ENCODE measurements at regions not wholly inside any gene's neighbourhood (a gene's known extent, or its start where the extent isn't known, plus 50 kb on each side); places are given as distances from the start of the nearest gene placed in this dataset.

GRCh38 chr1:59188413-59189213 lies 108.3 kb upstream of the FGGY start:
- TF ChIP-seq, protein P1, sequence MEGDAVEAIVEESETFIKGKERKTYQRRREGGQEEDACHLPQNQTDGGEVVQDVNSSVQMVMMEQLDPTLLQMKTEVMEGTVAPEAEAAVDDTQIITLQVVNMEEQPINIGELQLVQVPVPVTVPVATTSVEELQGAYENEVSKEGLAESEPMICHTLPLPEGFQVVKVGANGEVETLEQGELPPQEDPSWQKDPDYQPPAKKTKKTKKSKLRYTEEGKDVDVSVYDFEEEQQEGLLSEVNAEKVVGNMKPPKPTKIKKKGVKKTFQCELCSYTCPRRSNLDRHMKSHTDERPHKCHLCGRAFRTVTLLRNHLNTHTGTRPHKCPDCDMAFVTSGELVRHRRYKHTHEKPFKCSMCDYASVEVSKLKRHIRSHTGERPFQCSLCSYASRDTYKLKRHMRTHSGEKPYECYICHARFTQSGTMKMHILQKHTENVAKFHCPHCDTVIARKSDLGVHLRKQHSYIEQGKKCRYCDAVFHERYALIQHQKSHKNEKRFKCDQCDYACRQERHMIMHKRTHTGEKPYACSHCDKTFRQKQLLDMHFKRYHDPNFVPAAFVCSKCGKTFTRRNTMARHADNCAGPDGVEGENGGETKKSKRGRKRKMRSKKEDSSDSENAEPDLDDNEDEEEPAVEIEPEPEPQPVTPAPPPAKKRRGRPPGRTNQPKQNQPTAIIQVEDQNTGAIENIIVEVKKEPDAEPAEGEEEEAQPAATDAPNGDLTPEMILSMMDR (IDR thresholded peaks at IDR 0.05; ENCODE audit: low read depth, low read length) = no peak
- H3K4me3 ChIP-seq (replicated peaks in 1 of 2; ENCODE audit: low read depth in 2 of 2, low read length in 2 of 2) = no peak overlapping the region
- DNase-seq (ENCODE audit: low read depth in 2 of 2) = no peak

- no peak overlapping the region for H3K4me3 ChIP-seq (replicated peaks in 1 of 2; ENCODE audit: low read depth in 2 of 2, low read length in 2 of 2)
- DNase-seq (ENCODE audit: low read depth in 2 of 2) = no peak
- TF ChIP-seq, protein P1 (IDR thresholded peaks at IDR 0.05; ENCODE audit: low read depth, low read length) = no peak
Measured at GRCh38 chr1:59193443-59194093, 103.3 kb upstream of the FGGY start.

DNA sequence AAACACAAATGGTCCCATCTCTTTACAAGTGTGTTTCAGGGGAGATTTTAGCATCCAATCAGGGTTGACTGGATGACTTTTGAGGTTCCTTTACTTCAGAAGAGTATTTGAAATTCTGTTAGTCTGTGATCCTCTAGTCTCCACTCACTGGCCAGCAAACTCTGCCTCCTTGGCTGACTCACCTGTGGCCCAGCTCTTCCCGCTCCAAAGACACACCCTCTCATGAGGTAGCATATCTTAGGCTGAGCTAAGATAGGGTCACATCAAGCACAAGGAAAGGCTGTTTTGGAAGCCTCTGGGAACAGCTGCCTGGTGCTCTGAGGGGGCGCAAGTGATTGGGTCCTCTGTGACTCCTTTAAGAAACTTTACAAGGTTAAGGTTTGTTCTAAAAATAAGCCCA lies 102.3 kb upstream of the FGGY start:
- TF ChIP-seq, protein P1 (IDR thresholded peaks at IDR 0.05; ENCODE audit: low read depth, low read length) = no peak
- DNase-seq (ENCODE audit: low read depth in 2 of 2) = no peak
- no peak overlapping the region for H3K4me3 ChIP-seq (replicated peaks in 1 of 2; ENCODE audit: low read depth in 2 of 2, low read length in 2 of 2)

GRCh38 chr1:59195151-59195550 lies 101.7 kb upstream of the FGGY start:
- no peak for DNase-seq (ENCODE audit: low read depth in 2 of 2)
- no peak overlapping the region for H3K4me3 ChIP-seq (replicated peaks in 1 of 2; ENCODE audit: low read depth in 2 of 2, low read length in 2 of 2)
- TF ChIP-seq, protein P1 (IDR thresholded peaks at IDR 0.05; ENCODE audit: low read depth, low read length) = no peak

- TF ChIP-seq, protein P1 (IDR thresholded peaks at IDR 0.05; ENCODE audit: low read depth, low read length) = no peak
- no peak for DNase-seq (ENCODE audit: low read depth in 2 of 2)
- no peak overlapping the region for H3K4me3 ChIP-seq (replicated peaks in 1 of 2; ENCODE audit: low read depth in 2 of 2, low read length in 2 of 2)
Measured at GRCh38 chr1:59198564-59198963, 98.3 kb upstream of the FGGY start.

DNA sequence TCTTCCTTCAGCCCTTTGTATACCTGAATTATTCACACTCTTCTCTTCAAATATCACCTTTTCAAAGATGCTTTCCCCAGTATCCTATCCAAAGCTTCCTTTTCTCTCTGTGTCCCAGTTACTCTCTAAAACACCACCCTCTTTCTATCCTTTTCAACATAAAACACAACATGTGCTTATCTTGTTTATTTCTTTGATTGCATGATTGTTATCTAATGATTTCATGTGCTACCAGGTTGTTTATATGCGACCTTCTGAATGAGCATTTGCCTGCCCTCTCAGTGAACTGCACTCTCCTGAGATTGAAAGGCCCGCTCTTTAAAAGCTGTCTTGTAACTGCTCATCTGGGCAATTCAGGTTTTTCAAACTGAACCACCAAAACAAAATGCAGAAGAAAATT lies 97.7 kb upstream of the FGGY start:
- TF ChIP-seq, protein P1 (IDR thresholded peaks at IDR 0.05; ENCODE audit: low read depth, low read length) = no peak

More for the DNA sequence above, 97.7 kb upstream of the FGGY start:
- DNase-seq (ENCODE audit: low read depth in 2 of 2) = no peak
- H3K4me3 ChIP-seq (replicated peaks in 1 of 2; ENCODE audit: low read depth in 2 of 2, low read length in 2 of 2) = no peak overlapping the region

All from cardiac fibroblast (primary cell).